WTC11 (cell line): ENCODE measurements at regions not wholly inside any gene's neighbourhood (a gene's known extent, or its start where the extent isn't known, plus 50 kb on each side); places are given as distances from the start of the nearest gene placed in this dataset.

Experiments
- ATAC-seq: fragments of 200-7000 bp; cut with Tn5 transposase; 2 replicates; pipeline ENCODE4 v1.10.0; 2021; ENCODE audit warnings: mild to moderate bottlenecking, moderate library complexity
- CTCF ChIA-PET: fragments of 300-600 bp; sonication (Branson Sonifier 250); formaldehyde crosslinking; loops from one replicate; lab custom pipeline; 2021; ENCODE audit warnings: antibody characterized with exemption; lab: Charles Lee
- POLR2A ChIA-PET: fragments of 350-600 bp; sonication (Branson Sonifier 250); formaldehyde crosslinking; loops from one replicate; lab custom pipeline; 2021; ENCODE audit warnings: antibody characterized with exemption; lab: Charles Lee
- DNase-seq: peaks from one replicate; pipeline ENCODE4 v3.0.0; 2021; ENCODE audit warnings: low spot score
- H3K27ac Mint-ChIP-seq: 2 replicates; pipeline ENCODE4 v1.8.0; 2021; ENCODE audit warnings: mixed read lengths
- H3K27me3 Mint-ChIP-seq: 2 replicates; pipeline ENCODE4 v1.8.0; 2021; ENCODE audit warnings: low read depth, mild to moderate bottlenecking, moderate library complexity, mixed read lengths
- H3K36me3 Mint-ChIP-seq: 2 replicates; pipeline ENCODE4 v1.8.0; 2021; ENCODE audit warnings: mixed read lengths
- H3K4me1 Mint-ChIP-seq: 2 replicates; pipeline ENCODE4 v1.8.0; 2022; ENCODE audit warnings: mixed read lengths
- H3K4me3 Mint-ChIP-seq: 2 replicates; pipeline ENCODE4 v1.8.0; 2021; ENCODE audit warnings: mild to moderate bottlenecking, moderate library complexity, mixed read lengths
- H3K9me3 Mint-ChIP-seq: 2 replicates; pipeline ENCODE4 v1.8.0; 2021; ENCODE audit warnings: mixed read lengths
- AR ChIP-seq: fragments of 250-450 bp; sonication (Bioruptor Pico); IDR thresholded peaks from 2 replicates; pipeline ENCODE4 v1.9.0; 2021; ENCODE audit warnings: mild to moderate bottlenecking
- ATF1 ChIP-seq: sonication (generic); formaldehyde crosslinking; IDR thresholded peaks from 2 replicates; pipeline ENCODE4 v1.8.1; 2023; ENCODE audit warnings: mild to moderate bottlenecking, moderate library complexity, missing genetic modification reagents
- CDX4 ChIP-seq: fragments of 250-450 bp; sonication (Bioruptor Pico); IDR thresholded peaks from 2 replicates; pipeline ENCODE4 v1.9.0; 2021; ENCODE audit warnings: moderate library complexity, mild to moderate bottlenecking, inconsistent platforms, borderline replicate concordance
- CREM ChIP-seq: sonication (generic); formaldehyde crosslinking; IDR thresholded peaks from 2 replicates; pipeline ENCODE4 v1.8.1; 2022; ENCODE audit warnings: mild to moderate bottlenecking, missing genetic modification reagents, moderate library complexity
- ESRRA ChIP-seq: sonication (generic); formaldehyde crosslinking; IDR thresholded peaks from 2 replicates; pipeline ENCODE4 v1.8.1; 2022; ENCODE audit warnings: mild to moderate bottlenecking, missing genetic modification reagents, borderline replicate concordance
- FOXJ3 ChIP-seq: sonication (generic); formaldehyde crosslinking; IDR thresholded peaks from 2 replicates; pipeline ENCODE4 v1.9.0; 2021; ENCODE audit warnings: missing genetic modification reagents, mild to moderate bottlenecking, borderline replicate concordance
- FOXP4 ChIP-seq: sonication (generic); formaldehyde crosslinking; IDR thresholded peaks from 2 replicates; pipeline ENCODE4 v1.8.0; 2022; ENCODE audit warnings: mild to moderate bottlenecking, missing genetic modification reagents
- GRHL2 ChIP-seq: fragments of 250-450 bp; sonication (Bioruptor Pico); IDR thresholded peaks from 2 replicates; pipeline ENCODE4 v1.8.0; 2022; ENCODE audit warnings: mild to moderate bottlenecking, moderate library complexity; ENCODE audit not compliant: insufficient replicate concordance, severe bottlenecking
- JAZF1 ChIP-seq: fragments of 250-450 bp; sonication (Bioruptor Pico); IDR thresholded peaks from 2 replicates; pipeline ENCODE4 v1.9.0; 2021; ENCODE audit warnings: moderate library complexity, mild to moderate bottlenecking, inconsistent platforms
- JUN ChIP-seq: sonication (generic); formaldehyde crosslinking; IDR thresholded peaks from 2 replicates; pipeline ENCODE4 v1.8.0; 2023; ENCODE audit warnings: mild to moderate bottlenecking, missing genetic modification reagents
- MAX ChIP-seq: sonication (generic); formaldehyde crosslinking; IDR thresholded peaks from 2 replicates; pipeline ENCODE4 v1.8.0; 2022; ENCODE audit warnings: mild to moderate bottlenecking, missing genetic modification reagents
- MXD4 ChIP-seq: fragments of 250-450 bp; sonication (Bioruptor Pico); IDR thresholded peaks from 2 replicates; pipeline ENCODE4 v1.8.0; 2021; ENCODE audit warnings: mild to moderate bottlenecking, moderate library complexity, borderline replicate concordance
- NFE2L1 ChIP-seq: sonication (generic); formaldehyde crosslinking; IDR thresholded peaks from 2 replicates; pipeline ENCODE4 v1.8.1; 2023; ENCODE audit warnings: missing genetic modification reagents
- SP1 ChIP-seq: sonication (generic); formaldehyde crosslinking; conservative IDR thresholded peaks from 2 replicates; pipeline ENCODE4 v1.8.1; 2022; ENCODE audit warnings: missing genetic modification reagents
- TEAD1 ChIP-seq: sonication (generic); formaldehyde crosslinking; IDR thresholded peaks from 2 replicates; pipeline ENCODE4 v1.8.0; 2022; ENCODE audit warnings: mild to moderate bottlenecking, missing genetic modification reagents
- USF1 ChIP-seq: sonication (generic); formaldehyde crosslinking; IDR thresholded peaks from 2 replicates; pipeline ENCODE4 v1.8.0; 2022; ENCODE audit warnings: mild to moderate bottlenecking, missing genetic modification reagents
- ZNF138 ChIP-seq: sonication (generic); formaldehyde crosslinking; conservative IDR thresholded peaks from 2 replicates; pipeline ENCODE4 v1.8.1; 2022; ENCODE audit warnings: mild to moderate bottlenecking, moderate library complexity, missing genetic modification reagents
- ZNF317 ChIP-seq: sonication (generic); formaldehyde crosslinking; IDR thresholded peaks from 2 replicates; pipeline ENCODE4 v1.8.1; 2023; ENCODE audit warnings: low read depth, mild to moderate bottlenecking, moderate library complexity, missing genetic modification reagents, borderline replicate concordance
- ZNF425 ChIP-seq: fragments of 250-450 bp; sonication (Bioruptor Pico); conservative IDR thresholded peaks from 2 replicates; pipeline ENCODE4 v1.9.0; 2021; ENCODE audit warnings: mild to moderate bottlenecking
- ZNF671 ChIP-seq: fragments of 250-450 bp; sonication (Bioruptor Pico); IDR thresholded peaks from 2 replicates; pipeline ENCODE4 v1.8.0; 2021; ENCODE audit warnings: mild to moderate bottlenecking
- TF ChIP-seq, protein P1 (sequence below): sonication (generic); formaldehyde crosslinking; IDR thresholded peaks from 2 replicates; pipeline ENCODE4 v1.8.1; 2022; ENCODE audit warnings: low read depth, mild to moderate bottlenecking, moderate library complexity, missing genetic modification reagents, borderline replicate concordance
- TF ChIP-seq, protein P2 (sequence below): fragments of 200-600 bp; IDR thresholded peaks from 2 replicates; pipeline ENCODE4 v1.8.0; 2022; ENCODE audit warnings: antibody characterized with exemption
- TF ChIP-seq, protein P3 (sequence below): fragments of 250-450 bp; sonication (Bioruptor Pico); IDR thresholded peaks from 2 replicates; pipeline ENCODE4 v2.1.2; 2022; ENCODE audit warnings: mild to moderate bottlenecking, moderate library complexity

DNA sequence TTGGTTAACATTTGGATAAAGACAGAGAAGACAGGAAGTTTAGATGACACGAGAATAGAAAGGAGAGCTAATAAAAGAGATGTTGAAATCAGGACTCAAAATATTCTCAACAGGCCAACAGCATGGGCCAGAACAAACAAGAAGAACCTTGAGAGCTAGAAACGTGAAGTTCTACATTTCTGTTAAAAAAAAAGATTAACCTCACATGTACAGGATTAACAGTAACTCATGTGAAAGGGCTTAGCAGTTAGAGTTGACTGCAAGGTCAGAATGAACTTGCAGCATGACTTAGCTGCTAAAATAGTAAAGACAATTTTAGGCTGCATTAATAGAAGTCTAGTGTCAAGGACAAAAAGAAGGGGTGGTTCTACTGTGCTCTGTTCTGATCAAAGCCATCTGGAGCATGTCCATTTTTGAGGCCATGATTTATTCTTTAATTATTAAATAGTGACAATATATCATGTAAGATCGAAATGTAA is 331.1 kb upstream of the HSF2 start (continued):
- TF ChIP-seq, protein P1, sequence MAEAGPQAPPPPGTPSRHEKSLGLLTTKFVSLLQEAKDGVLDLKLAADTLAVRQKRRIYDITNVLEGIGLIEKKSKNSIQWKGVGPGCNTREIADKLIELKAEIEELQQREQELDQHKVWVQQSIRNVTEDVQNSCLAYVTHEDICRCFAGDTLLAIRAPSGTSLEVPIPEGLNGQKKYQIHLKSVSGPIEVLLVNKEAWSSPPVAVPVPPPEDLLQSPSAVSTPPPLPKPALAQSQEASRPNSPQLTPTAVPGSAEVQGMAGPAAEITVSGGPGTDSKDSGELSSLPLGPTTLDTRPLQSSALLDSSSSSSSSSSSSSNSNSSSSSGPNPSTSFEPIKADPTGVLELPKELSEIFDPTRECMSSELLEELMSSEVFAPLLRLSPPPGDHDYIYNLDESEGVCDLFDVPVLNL: no peak
- no peak for TF ChIP-seq CREM (CRISPR knock-in tag)
- no peak for TF ChIP-seq JUN (CRISPR knock-in tag)
- no peak for TF ChIP-seq ATF1 (CRISPR knock-in tag)
- no peak for TF ChIP-seq FOXP4
- no peak for TF ChIP-seq JAZF1
- TF ChIP-seq ZNF317 (CRISPR knock-in tag): no peak
- TF ChIP-seq, protein P2, sequence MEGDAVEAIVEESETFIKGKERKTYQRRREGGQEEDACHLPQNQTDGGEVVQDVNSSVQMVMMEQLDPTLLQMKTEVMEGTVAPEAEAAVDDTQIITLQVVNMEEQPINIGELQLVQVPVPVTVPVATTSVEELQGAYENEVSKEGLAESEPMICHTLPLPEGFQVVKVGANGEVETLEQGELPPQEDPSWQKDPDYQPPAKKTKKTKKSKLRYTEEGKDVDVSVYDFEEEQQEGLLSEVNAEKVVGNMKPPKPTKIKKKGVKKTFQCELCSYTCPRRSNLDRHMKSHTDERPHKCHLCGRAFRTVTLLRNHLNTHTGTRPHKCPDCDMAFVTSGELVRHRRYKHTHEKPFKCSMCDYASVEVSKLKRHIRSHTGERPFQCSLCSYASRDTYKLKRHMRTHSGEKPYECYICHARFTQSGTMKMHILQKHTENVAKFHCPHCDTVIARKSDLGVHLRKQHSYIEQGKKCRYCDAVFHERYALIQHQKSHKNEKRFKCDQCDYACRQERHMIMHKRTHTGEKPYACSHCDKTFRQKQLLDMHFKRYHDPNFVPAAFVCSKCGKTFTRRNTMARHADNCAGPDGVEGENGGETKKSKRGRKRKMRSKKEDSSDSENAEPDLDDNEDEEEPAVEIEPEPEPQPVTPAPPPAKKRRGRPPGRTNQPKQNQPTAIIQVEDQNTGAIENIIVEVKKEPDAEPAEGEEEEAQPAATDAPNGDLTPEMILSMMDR: no peak
- TF ChIP-seq, all 79 proteins: peak for 0

DNA sequence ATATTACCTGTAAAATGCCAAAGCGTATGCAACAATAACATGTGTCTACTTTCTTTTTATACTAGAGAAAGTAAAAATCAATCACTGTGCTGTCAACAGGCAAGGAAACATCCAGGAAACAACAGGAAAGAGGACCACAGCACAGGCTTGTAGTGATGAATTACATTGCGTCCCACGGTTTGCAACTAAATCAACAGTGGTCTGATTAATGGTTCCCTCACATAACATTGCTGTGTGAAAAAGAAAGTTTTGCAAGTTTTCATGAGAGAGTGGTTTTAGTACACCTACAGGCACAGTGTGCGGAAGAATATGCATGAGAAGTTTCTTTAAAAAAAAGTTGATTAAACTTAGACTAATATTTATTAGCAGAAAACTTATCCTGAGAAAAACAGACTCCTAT is 329.5 kb upstream of the HSF2 start:
- no peak for ATAC-seq
- TF ChIP-seq GRHL2 (CRISPR knock-in tag) (no peak), ESRRA (CRISPR knock-in tag) (no peak), SP1 (CRISPR knock-in tag) (no peak), FOXJ3 (CRISPR knock-in tag) (no peak), NFE2L1 (CRISPR knock-in tag) (no peak), ZNF671 (CRISPR knock-in tag) (no peak), ZNF138 (no peak), TEAD1 (no peak), USF1 (CRISPR knock-in tag) (no peak), ZNF425 (CRISPR knock-in tag) (no peak), MXD4 (CRISPR knock-in tag) (no peak), MAX (no peak), CREM (CRISPR knock-in tag) (no peak), CDX4 (no peak), AR (CRISPR knock-in tag) (no peak)
- TF ChIP-seq, protein P3, sequence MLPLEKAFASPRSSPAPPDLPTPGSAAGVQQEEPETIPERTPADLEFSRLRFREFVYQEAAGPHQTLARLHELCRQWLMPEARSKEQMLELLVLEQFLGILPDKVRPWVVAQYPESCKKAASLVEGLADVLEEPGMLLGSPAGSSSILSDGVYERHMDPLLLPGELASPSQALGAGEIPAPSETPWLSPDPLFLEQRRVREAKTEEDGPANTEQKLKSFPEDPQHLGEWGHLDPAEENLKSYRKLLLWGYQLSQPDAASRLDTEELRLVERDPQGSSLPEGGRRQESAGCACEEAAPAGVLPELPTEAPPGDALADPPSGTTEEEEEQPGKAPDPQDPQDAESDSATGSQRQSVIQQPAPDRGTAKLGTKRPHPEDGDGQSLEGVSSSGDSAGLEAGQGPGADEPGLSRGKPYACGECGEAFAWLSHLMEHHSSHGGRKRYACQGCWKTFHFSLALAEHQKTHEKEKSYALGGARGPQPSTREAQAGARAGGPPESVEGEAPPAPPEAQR (CRISPR knock-in tag): no peak
- ChIA-PET CTCF (no interaction called here), POLR2A (no interaction called here)
- Mint-ChIP-seq H3K4me1 (peaks cover 5% of the 10 kb centered on the region), H3K27me3 (no peaks in the 10 kb centered on the region), H3K4me3 (no peak overlapping the region), H3K9me3 (no peaks in the 10 kb centered on the region), H3K27ac (no peak overlapping the region), H3K36me3 (no peaks in the 10 kb centered on the region)
- DNase-seq: no peak
